Testis (tissue), 2 donors: ENCODE measurements at regions not wholly inside any gene's neighbourhood (a gene's known extent, or its start where the extent isn't known, plus 50 kb on each side); places are given as distances from the start of the nearest gene placed in this dataset.

Experiments used
- POLR2A ChIP-seq: fragments of 450-650 bp; IDR thresholded peaks from one replicate; pipeline ENCODE4 v1.6.1; 2017; ENCODE audit warnings: antibody characterized with exemption, mild to moderate bottlenecking, moderate library complexity
- TF ChIP-seq, protein P1 (sequence below), 3 experiments: fragments of 450-650 bp in 2 of 3; fragments of 200-600 bp in 1 of 3; sonication (generic) in 1 of 3; IDR thresholded peaks; one replicate each; pipeline ENCODE4 v1.5.1; 2016 to 2019; ENCODE audit warnings: antibody characterized with exemption in 3 of 3, mild to moderate bottlenecking in 2 of 3, moderate library complexity in 1 of 3

DNA sequence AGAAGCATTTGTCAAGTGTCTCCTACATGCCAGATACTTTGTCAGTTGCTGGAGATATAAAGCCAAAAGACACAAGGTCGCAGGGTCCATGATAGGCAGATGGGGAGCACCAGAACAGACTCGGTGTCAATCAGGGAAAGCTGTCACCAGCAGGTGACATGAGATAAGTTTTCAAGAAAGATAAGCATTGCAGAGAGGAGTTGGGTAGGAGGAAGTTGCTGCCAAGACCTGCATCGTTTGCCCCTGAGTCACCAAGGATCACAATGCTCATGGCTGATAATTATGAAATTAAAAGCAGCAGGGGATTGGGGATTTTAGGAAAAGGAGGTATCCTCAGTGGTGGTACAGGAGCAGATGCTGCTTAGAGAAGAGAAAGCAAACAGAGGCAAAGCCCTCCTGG lies 551.1 kb upstream of the CDH11 start:
- TF ChIP-seq, protein P1, sequence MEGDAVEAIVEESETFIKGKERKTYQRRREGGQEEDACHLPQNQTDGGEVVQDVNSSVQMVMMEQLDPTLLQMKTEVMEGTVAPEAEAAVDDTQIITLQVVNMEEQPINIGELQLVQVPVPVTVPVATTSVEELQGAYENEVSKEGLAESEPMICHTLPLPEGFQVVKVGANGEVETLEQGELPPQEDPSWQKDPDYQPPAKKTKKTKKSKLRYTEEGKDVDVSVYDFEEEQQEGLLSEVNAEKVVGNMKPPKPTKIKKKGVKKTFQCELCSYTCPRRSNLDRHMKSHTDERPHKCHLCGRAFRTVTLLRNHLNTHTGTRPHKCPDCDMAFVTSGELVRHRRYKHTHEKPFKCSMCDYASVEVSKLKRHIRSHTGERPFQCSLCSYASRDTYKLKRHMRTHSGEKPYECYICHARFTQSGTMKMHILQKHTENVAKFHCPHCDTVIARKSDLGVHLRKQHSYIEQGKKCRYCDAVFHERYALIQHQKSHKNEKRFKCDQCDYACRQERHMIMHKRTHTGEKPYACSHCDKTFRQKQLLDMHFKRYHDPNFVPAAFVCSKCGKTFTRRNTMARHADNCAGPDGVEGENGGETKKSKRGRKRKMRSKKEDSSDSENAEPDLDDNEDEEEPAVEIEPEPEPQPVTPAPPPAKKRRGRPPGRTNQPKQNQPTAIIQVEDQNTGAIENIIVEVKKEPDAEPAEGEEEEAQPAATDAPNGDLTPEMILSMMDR (IDR thresholded peaks at IDR 0.05), result no peak
- TF ChIP-seq POLR2A, result no peak
